Embryonic facial prominence (tissue), 1 donor: ENCODE measurements at regions not wholly inside any gene's neighbourhood (a gene's known extent, or its start where the extent isn't known, plus 50 kb on each side); places are given as distances from the start of the nearest gene placed in this dataset.

Source experiments
- DNase-seq: peaks from one replicate; pipeline ENCODE4 v3.0.0-alpha.2; 2016; ENCODE audit errors: extremely low spot score

GRCh38 chr7:84548366-84549365, 354.1 kb upstream of the SEMA3A start:
- no peak for DNase-seq

GRCh38 chr7:84547331-84547730, 352.7 kb upstream of the SEMA3A start:
- DNase-seq, result no peak

- no peak for DNase-seq
Observed at GRCh38 chr7:84546403-84546802, 351.8 kb upstream of the SEMA3A start.

- DNase-seq, result no peak
Observed at GRCh38 chr7:84538268-84538667, 343.7 kb upstream of the SEMA3A start.

GRCh38 chr7:84536271-84536870, 341.8 kb upstream of the SEMA3A start:
- no peak for DNase-seq

- no peak for DNase-seq
Observed at GRCh38 chr7:84535580-84536270, 341.1 kb upstream of the SEMA3A start.

GRCh38 chr7:84533182-84533581, 338.6 kb upstream of the SEMA3A start:
- no peak for DNase-seq

- DNase-seq, result no peak
Observed at GRCh38 chr7:84532196-84532595, 337.6 kb upstream of the SEMA3A start.

- DNase-seq, result peak; percentile 82
Observed at GRCh38 chr7:84529480-84530205, 335.1 kb upstream of the SEMA3A start.

GRCh38 chr7:84528756-84529479, 334.3 kb upstream of the SEMA3A start:
- no peak for DNase-seq

GRCh38 chr7:84524714-84525694, 330.4 kb upstream of the SEMA3A start:
- no peak for DNase-seq

GRCh38 chr7:84513061-84513460, 318.5 kb upstream of the SEMA3A start:
- DNase-seq, result no peak

- no peak for DNase-seq
Observed at GRCh38 chr7:84512055-84512454, 317.5 kb upstream of the SEMA3A start.

- no peak for DNase-seq
Observed at GRCh38 chr7:84510505-84510904, 315.9 kb upstream of the SEMA3A start.

- DNase-seq, result no peak
Observed at GRCh38 chr7:84509522-84509921, 314.9 kb upstream of the SEMA3A start.

GRCh38 chr7:84508606-84509005, 314.0 kb upstream of the SEMA3A start:
- DNase-seq, result no peak

GRCh38 chr7:84507529-84507928, 312.9 kb upstream of the SEMA3A start:
- DNase-seq, result no peak

- no peak for DNase-seq
Observed at GRCh38 chr7:84506151-84506550, 311.6 kb upstream of the SEMA3A start.

GRCh38 chr7:84502239-84502638, 307.6 kb upstream of the SEMA3A start:
- DNase-seq, result no peak

GRCh38 chr7:84497873-84498272, 303.3 kb upstream of the SEMA3A start:
- no peak for DNase-seq
